CD14-positive monocyte (primary cell): ENCODE measurements at regions not wholly inside any gene's neighbourhood (a gene's known extent, or its start where the extent isn't known, plus 50 kb on each side); places are given as distances from the start of the nearest gene placed in this dataset.
A peak's percentile ranks its signal among the peaks of the same experiment; 100 is the strongest.

Experiments used
- DNase-seq, 3 donors: peaks; one replicate each; pipeline ENCODE4 v3.0.0-alpha.2; 2011 to 2022
- H2AFZ ChIP-seq: 2 replicates; pipeline ENCODE4 v1.6.0; 2012; ENCODE audit warnings: mild to moderate bottlenecking, low read depth, low read length, inconsistent platforms; ENCODE audit not compliant: insufficient read depth, poor library complexity, severe bottlenecking
- H3K27ac ChIP-seq, 2 donors: 1 replicate in 1 of 2; 2 replicates in 1 of 2; pipeline ENCODE4 v1.5.1; 2012 to 2013; ENCODE audit warnings: low read length in 2 of 2, control low read depth in 1 of 2, inconsistent platforms in 1 of 2, low read depth in 1 of 2, mild to moderate bottlenecking in 1 of 2
- H3K27me3 ChIP-seq, 2 donors: one replicate each; pipeline versions ENCODE4 v1.6.0 to v1.6.1; 2011 to 2013; ENCODE audit warnings: low read length in 2 of 2; ENCODE audit not compliant: control insufficient read depth in 2 of 2, insufficient read depth in 2 of 2
- H3K36me3 ChIP-seq, 2 donors: replicated peaks in 1 of 2; 1 replicate in 1 of 2; 2 replicates in 1 of 2; pipeline versions ENCODE4 v1.5.1 to v1.6.1; 2012 to 2013; ENCODE audit warnings: low read length in 2 of 2, control low read depth in 1 of 2, inconsistent platforms in 1 of 2, mild to moderate bottlenecking in 1 of 2; ENCODE audit not compliant: insufficient read depth in 2 of 2, control insufficient read depth in 1 of 2
- H3K4me1 ChIP-seq, 2 donors: 1 replicate in 1 of 2; 2 replicates in 1 of 2; pipeline versions ENCODE4 v1.5.1 to v1.6.1; 2012 to 2013; ENCODE audit warnings: low read length in 2 of 2, control low read depth in 1 of 2, inconsistent platforms in 1 of 2, mild to moderate bottlenecking in 1 of 2, moderate library complexity in 1 of 2; ENCODE audit not compliant: insufficient read depth in 2 of 2, control insufficient read depth in 1 of 2
- H3K4me2 ChIP-seq: replicated peaks from 2 replicates; pipeline ENCODE3; 2012; ENCODE audit warnings: low read length, moderate library complexity, mild to moderate bottlenecking; ENCODE audit not compliant: poor library complexity, severe bottlenecking; ENCODE audit errors: extremely low read depth
- H3K4me3 ChIP-seq, 3 experiments: fragments of 200-600 bp in 1 of 3; sonication (generic) in 1 of 3; replicated peaks in 1 of 3; 1 replicate in 2 of 3; 2 replicates in 1 of 3; pipeline ENCODE4 v1.5.1; 2011 to 2013; ENCODE audit warnings: low read length in 3 of 3, mild to moderate bottlenecking in 3 of 3, control low read depth in 2 of 3, low read depth in 2 of 3, inconsistent platforms in 1 of 3, moderate library complexity in 1 of 3
- H3K79me2 ChIP-seq: 2 replicates; pipeline ENCODE4 v1.6.0; 2012; ENCODE audit warnings: mild to moderate bottlenecking, control low read depth, inconsistent platforms, low read length, moderate library complexity; ENCODE audit not compliant: insufficient read depth
- H3K9ac ChIP-seq: 2 replicates; pipeline ENCODE4 v1.6.0; 2017; ENCODE audit warnings: low read length, mild to moderate bottlenecking; ENCODE audit not compliant: insufficient read depth, poor library complexity, severe bottlenecking
- H3K9me3 ChIP-seq, 2 donors: replicated peaks in 1 of 2; 1 replicate in 1 of 2; 2 replicates in 1 of 2; pipeline versions ENCODE4 v1.5.1 to v1.6.1; 2012 to 2013; ENCODE audit warnings: low read length in 2 of 2, control low read depth in 1 of 2; ENCODE audit not compliant: control insufficient read depth in 1 of 2, insufficient read depth in 1 of 2
- H4K20me1 ChIP-seq: 2 replicates; pipeline ENCODE4 v1.6.0; 2012; ENCODE audit warnings: mild to moderate bottlenecking, low read length, control low read depth, moderate library complexity; ENCODE audit not compliant: insufficient read depth
- H3K27ac Mint-ChIP-seq, 7 donors: one replicate each; pipeline ENCODE4 v1.8.0; 2020; ENCODE audit warnings: mild to moderate bottlenecking in 7 of 7, mixed read lengths in 7 of 7, moderate library complexity in 6 of 7, inconsistent platforms in 2 of 7
- H3K27me3 Mint-ChIP-seq, 3 donors: one replicate each; pipeline ENCODE4 v1.8.0; 2021 to 2022; ENCODE audit warnings: low read depth in 3 of 3, mild to moderate bottlenecking in 3 of 3, mixed read lengths in 3 of 3, moderate library complexity in 3 of 3, inconsistent platforms in 1 of 3
- H3K36me3 Mint-ChIP-seq, 2 donors: one replicate each; pipeline ENCODE4 v1.8.0; 2020; ENCODE audit warnings: mixed read lengths in 2 of 2, inconsistent platforms in 1 of 2, mild to moderate bottlenecking in 1 of 2
- H3K4me1 Mint-ChIP-seq: one replicate; pipeline ENCODE4 v1.8.0; 2020; ENCODE audit warnings: mild to moderate bottlenecking, mixed read lengths
- H3K4me3 Mint-ChIP-seq, 2 donors: one replicate each; pipeline ENCODE4 v1.8.0; 2020; ENCODE audit warnings: mild to moderate bottlenecking in 2 of 2, mixed read lengths in 2 of 2, moderate library complexity in 1 of 2
- H3K9me3 Mint-ChIP-seq, 7 donors: one replicate each; pipeline ENCODE4 v1.8.0; 2020 to 2022; ENCODE audit warnings: mixed read lengths in 7 of 7, mild to moderate bottlenecking in 6 of 7, moderate library complexity in 6 of 7, inconsistent platforms in 2 of 7
- CTCF ChIP-seq: fragments of 200-600 bp; IDR thresholded peaks from one replicate; pipeline ENCODE4 v1.8.0; 2022; ENCODE audit warnings: antibody characterized with exemption, mild to moderate bottlenecking
- WGBS: methylation state at CpG from one replicate; pipeline ENCODE4 v1.1.5; 2013; ENCODE audit warnings: missing lambda C conversion rate; ENCODE audit not compliant: insufficient coverage; 5-methylcytosine and 5-hydroxymethylcytosine counted together
- intact Hi-C, 2 donors: fragments of 100-400 bp; cut with micrococcal nuclease; formaldehyde crosslinking; loops; one replicate each; pipeline versions ENCODE4 v1.15.0 to v1.15.1; 2023

- H3K27ac Mint-ChIP-seq: no peak overlapping the region
- intact Hi-C loops: no loop called here
- H3K4me2 ChIP-seq: no peak overlapping the region
Measured at GRCh38 chr13:44818016-44818415, 171.3 kb downstream of the NUFIP1 start.

GRCh38 chr13:44817131-44817671 lies 172.1 kb downstream of the NUFIP1 start:
- H3K4me3 Mint-ChIP-seq: no peak overlapping the region
- Histone ChIP-seq H4K20me1 (no peaks in the 10 kb centered on the region), H3K27ac (no peak overlapping the region), H3K9ac (no peak overlapping the region), H3K36me3 (no peaks in the 10 kb centered on the region), H3K27me3 (no peaks in the 10 kb centered on the region), H3K79me2 (no peaks in the 10 kb centered on the region), H3K4me3 (no peak overlapping the region), H3K4me2 (no peak overlapping the region), H3K4me1 (no peaks in the 10 kb centered on the region), H3K9me3 (no peaks in the 10 kb centered on the region), H2AFZ (no peak overlapping the region)
- TF ChIP-seq CTCF: no peak
- no peaks in the 10 kb centered on the region for H3K36me3 Mint-ChIP-seq
- peak overlapping the region in 1 of 7 donors; percentile 52 for H3K27ac Mint-ChIP-seq
- peaks cover 0 to 4% (median 0%) of the 10 kb centered on the region in 7 donors for H3K9me3 Mint-ChIP-seq
- intact Hi-C loops: no loop called here
- WGBS: 56% methylated on average over 4 of the region's 5 CpGs
- peaks cover 2 to 11% (median 4%) of the 10 kb centered on the region in 3 donors for H3K27me3 Mint-ChIP-seq
- no peaks in the 10 kb centered on the region for H3K4me1 Mint-ChIP-seq
- no peak for DNase-seq

More at GRCh38 chr13:44818016-44818415, 171.3 kb downstream of the NUFIP1 start:
- no peak for DNase-seq
- Histone ChIP-seq H3K4me1 (no peaks in the 10 kb centered on the region), H3K9me3 (no peaks in the 10 kb centered on the region), H3K9ac (no peak overlapping the region), H2AFZ (no peak overlapping the region), H3K4me3 (no peak overlapping the region), H3K27ac (no peak overlapping the region), H3K36me3 (no peaks in the 10 kb centered on the region), H3K79me2 (no peaks in the 10 kb centered on the region), H4K20me1 (no peaks in the 10 kb centered on the region), H3K27me3 (no peaks in the 10 kb centered on the region)
- Mint-ChIP-seq H3K4me1 (no peaks in the 10 kb centered on the region), H3K27me3 (peaks cover 2 to 7% (median 4%) of the 10 kb centered on the region in 3 donors), H3K9me3 (peaks cover 0 to 4% (median 0%) of the 10 kb centered on the region in 7 donors), H3K4me3 (no peak overlapping the region), H3K36me3 (no peaks in the 10 kb centered on the region)
- TF ChIP-seq CTCF: no peak
- 91% methylated on average over 5 of the region's 5 CpGs for WGBS
